T-helper 17 cell (primary cell): ENCODE measurements at regions not wholly inside any gene's neighbourhood (a gene's known extent, or its start where the extent isn't known, plus 50 kb on each side); places are given as distances from the start of the nearest gene placed in this dataset.

Source experiments
- ATAC-seq: fragments of 150-1000 bp; cut with Tn5 transposase; 2 replicates; pipeline ENCODE4 v1.10.0; 2021; ENCODE audit warnings: mild to moderate bottlenecking, moderate library complexity
- DNase-seq, 3 donors: peaks; one replicate each; pipeline versions ENCODE4 v3.0.0 to v3.0.0-alpha.2; 2020 to 2021
- H3K9me3 ChIP-seq: one replicate; pipeline ENCODE4 v1.7.0; 2013; ENCODE audit warnings: low read length, mild to moderate bottlenecking; ENCODE audit not compliant: control insufficient read depth, poor library complexity, severe bottlenecking
- H3K27ac Mint-ChIP-seq: one replicate; pipeline ENCODE4 v1.8.0; 2022; ENCODE audit warnings: mild to moderate bottlenecking, moderate library complexity, mixed read lengths
- H3K27me3 Mint-ChIP-seq: one replicate; pipeline ENCODE4 v1.8.0; 2022; ENCODE audit warnings: mixed read lengths
- H3K36me3 Mint-ChIP-seq: one replicate; pipeline ENCODE4 v1.8.0; 2022; ENCODE audit warnings: low read depth, mixed read lengths
- H3K4me1 Mint-ChIP-seq: one replicate; pipeline ENCODE4 v1.8.0; 2022; ENCODE audit warnings: mild to moderate bottlenecking, mixed read lengths
- H3K4me3 Mint-ChIP-seq: one replicate; pipeline ENCODE4 v1.8.0; 2022; ENCODE audit warnings: mild to moderate bottlenecking, moderate library complexity, mixed read lengths

GRCh38 chr15:96268442-96269204, 61.9 kb upstream of the NR2F2 start:
- no peaks in the 10 kb centered on the region for H3K4me1 Mint-ChIP-seq
- H3K27me3 Mint-ChIP-seq = no peaks in the 10 kb centered on the region
- no peak for ATAC-seq
- no peaks in the 10 kb centered on the region for H3K36me3 Mint-ChIP-seq
- H3K4me3 Mint-ChIP-seq = no peak overlapping the region
- no peak for DNase-seq
- no peaks in the 10 kb centered on the region for H3K9me3 ChIP-seq
- no peak overlapping the region for H3K27ac Mint-ChIP-seq

- H3K36me3 Mint-ChIP-seq = no peaks in the 10 kb centered on the region
- no peaks in the 10 kb centered on the region for H3K4me1 Mint-ChIP-seq
- H3K27me3 Mint-ChIP-seq = no peaks in the 10 kb centered on the region
- no peak for ATAC-seq
- no peaks in the 10 kb centered on the region for H3K9me3 ChIP-seq
- H3K4me3 Mint-ChIP-seq = no peak overlapping the region
- no peak for DNase-seq
- no peak overlapping the region for H3K27ac Mint-ChIP-seq
These were observed 59.8 kb upstream of the NR2F2 start for GRCh38 chr15:96270581-96271172.

- Mint-ChIP-seq H3K27ac (no peak overlapping the region), H3K4me3 (no peak overlapping the region), H3K36me3 (no peaks in the 10 kb centered on the region), H3K27me3 (no peaks in the 10 kb centered on the region), H3K4me1 (no peaks in the 10 kb centered on the region)
- no peaks in the 10 kb centered on the region for H3K9me3 ChIP-seq
- ATAC-seq (no peak), DNase-seq (no peak)
These were observed 58.1 kb upstream of the NR2F2 start for GRCh38 chr15:96272427-96272826.

DNA sequence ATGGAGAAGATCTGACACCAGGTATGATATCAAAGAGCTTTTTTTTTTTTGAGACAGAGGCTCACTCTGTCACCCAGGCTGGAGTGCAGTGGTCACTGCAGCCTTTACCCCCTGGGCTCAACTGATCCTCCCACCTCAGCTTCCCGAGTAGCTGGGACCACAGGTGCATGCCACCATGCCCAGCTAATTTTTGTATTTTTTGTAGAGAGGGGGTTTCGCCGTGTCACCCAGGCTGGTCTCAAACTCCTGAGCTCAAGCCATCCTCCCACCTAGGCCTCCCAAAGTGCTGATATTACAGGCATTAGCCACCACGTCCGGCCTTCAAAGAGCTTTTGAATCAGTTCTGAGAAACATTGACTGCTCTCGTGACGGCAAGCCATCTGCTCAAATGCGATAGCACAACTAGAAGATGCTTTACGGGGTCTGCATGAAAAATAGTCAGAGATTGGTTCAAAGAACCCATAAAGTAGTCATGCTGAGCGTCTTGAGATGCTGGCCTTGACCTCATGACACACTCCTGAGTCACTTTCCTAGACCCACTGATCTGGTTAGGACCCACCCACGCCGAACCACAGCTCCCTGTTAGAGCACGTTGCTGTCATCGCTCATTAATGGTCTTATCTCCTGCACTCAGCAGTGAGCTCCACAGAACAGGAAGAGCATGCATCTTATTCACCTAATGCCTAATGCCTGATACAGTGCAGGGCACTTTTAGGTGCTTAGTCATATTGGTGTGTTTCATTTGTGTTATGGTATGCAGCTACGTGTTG, 57.0 kb upstream of the NR2F2 start:
- Mint-ChIP-seq H3K27me3 (no peaks in the 10 kb centered on the region), H3K4me3 (no peak overlapping the region)
- ATAC-seq = no peak

GRCh38 chr15:96274087-96274440, 56.4 kb upstream of the NR2F2 start:
- Mint-ChIP-seq H3K36me3 (no peaks in the 10 kb centered on the region), H3K27ac (no peak overlapping the region), H3K4me1 (no peaks in the 10 kb centered on the region), H3K27me3 (no peaks in the 10 kb centered on the region), H3K4me3 (no peak overlapping the region)
- DNase-seq = no peak
- H3K9me3 ChIP-seq = no peaks in the 10 kb centered on the region
- ATAC-seq = no peak

More for the DNA sequence above, 57.0 kb upstream of the NR2F2 start:
- no peaks in the 10 kb centered on the region for H3K9me3 ChIP-seq
- H3K27ac Mint-ChIP-seq = no peak overlapping the region
- H3K36me3 Mint-ChIP-seq = no peaks in the 10 kb centered on the region
- no peak for DNase-seq
- H3K4me1 Mint-ChIP-seq = no peaks in the 10 kb centered on the region

DNA sequence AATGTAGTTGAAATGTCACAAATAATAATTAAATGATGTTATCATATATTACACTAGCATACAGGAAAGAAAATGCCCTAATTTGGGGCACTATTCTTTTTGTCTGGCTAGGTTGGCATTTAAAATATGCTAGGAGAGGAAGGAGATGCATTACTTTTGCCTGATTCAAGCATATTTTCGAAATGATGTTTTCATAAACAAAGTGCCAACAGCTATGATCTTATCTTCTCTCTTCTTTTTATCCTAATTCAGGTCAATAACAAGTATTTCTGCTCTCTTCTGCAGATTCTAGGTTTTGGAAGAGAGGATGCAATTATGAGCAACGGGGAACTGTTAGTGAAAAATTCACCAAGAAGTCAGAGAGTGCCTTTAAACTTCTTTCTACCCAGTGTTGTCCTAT, 55.8 kb upstream of the NR2F2 start:
- Mint-ChIP-seq H3K36me3 (no peaks in the 10 kb centered on the region), H3K27ac (no peak overlapping the region), H3K27me3 (no peaks in the 10 kb centered on the region), H3K4me1 (no peaks in the 10 kb centered on the region), H3K4me3 (no peak overlapping the region)
- no peak for DNase-seq
- no peaks in the 10 kb centered on the region for H3K9me3 ChIP-seq
- no peak for ATAC-seq

- no peak overlapping the region for H3K4me3 Mint-ChIP-seq
- no peaks in the 10 kb centered on the region for H3K4me1 Mint-ChIP-seq
- DNase-seq (no peak), ATAC-seq (no peak)
- no peaks in the 10 kb centered on the region for H3K27me3 Mint-ChIP-seq
- H3K9me3 ChIP-seq = no peaks in the 10 kb centered on the region
- no peak overlapping the region for H3K27ac Mint-ChIP-seq
- no peaks in the 10 kb centered on the region for H3K36me3 Mint-ChIP-seq
These were observed 53.9 kb upstream of the NR2F2 start for GRCh38 chr15:96276438-96277210.
